GM12892 (cell line): ENCODE measurements at regions not wholly inside any gene's neighbourhood (a gene's known extent, or its start where the extent isn't known, plus 50 kb on each side); places are given as distances from the start of the nearest gene placed in this dataset.

Source experiments
- DNase-seq: peaks from one replicate; pipeline ENCODE4 v3.0.0; 2011; ENCODE audit not compliant: insufficient read length
- FAIRE-seq: peaks from 2 replicates; lab custom pipeline; 2011; peaks lifted over from hg19 to GRCh38; lab: Jason Lieb, UNC
- POLR2A ChIP-seq: IDR thresholded peaks from 2 replicates; pipeline ENCODE4 v1.6.1; 2011; ENCODE audit warnings: low read depth, low read length, control low read depth
- POLR2AphosphoS5 ChIP-seq: IDR thresholded peaks from 2 replicates; pipeline ENCODE4 v1.6.1; 2011; ENCODE audit warnings: low read depth, low read length, control low read depth
- TAF1 ChIP-seq: IDR thresholded peaks from 2 replicates; pipeline ENCODE4 v1.6.1; 2011; ENCODE audit warnings: low read depth, mild to moderate bottlenecking, control low read depth, low read length, borderline replicate concordance

DNA sequence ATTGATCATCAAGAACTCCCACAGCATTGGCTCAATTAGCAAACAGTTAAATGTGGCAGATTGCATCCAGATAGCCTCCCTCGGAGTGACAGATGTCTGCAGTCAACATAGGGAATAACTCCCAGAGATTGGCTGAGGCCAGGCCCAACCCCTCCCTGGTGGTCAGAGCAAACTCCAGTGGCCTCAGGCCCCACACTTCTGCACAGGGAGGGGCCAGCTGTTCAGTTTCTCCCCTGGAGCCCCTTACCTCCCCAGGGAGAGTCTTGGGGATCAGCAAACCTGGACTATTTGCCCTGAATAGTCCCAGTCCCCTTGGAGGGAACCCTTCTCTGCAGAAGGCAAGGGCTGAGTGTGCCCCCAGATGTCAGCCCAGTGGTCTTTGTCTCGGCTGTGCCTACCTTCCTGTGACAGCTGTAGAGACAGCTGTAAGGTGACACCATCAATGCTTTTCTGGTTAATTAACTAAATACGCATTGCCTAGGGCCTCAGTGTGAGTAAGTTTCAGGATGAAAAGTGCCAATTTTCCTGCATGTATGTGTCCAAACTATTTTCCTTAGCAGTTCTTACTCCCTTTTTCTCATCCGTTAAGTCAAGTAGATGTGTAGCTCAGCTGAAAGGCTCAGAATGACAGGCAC is 102.7 kb upstream of the UQCRFS1 start:
- FAIRE-seq (no peak), DNase-seq (no peak)
- TF ChIP-seq TAF1 (no peak), POLR2AphosphoS5 (no peak), POLR2A (no peak)

DNA sequence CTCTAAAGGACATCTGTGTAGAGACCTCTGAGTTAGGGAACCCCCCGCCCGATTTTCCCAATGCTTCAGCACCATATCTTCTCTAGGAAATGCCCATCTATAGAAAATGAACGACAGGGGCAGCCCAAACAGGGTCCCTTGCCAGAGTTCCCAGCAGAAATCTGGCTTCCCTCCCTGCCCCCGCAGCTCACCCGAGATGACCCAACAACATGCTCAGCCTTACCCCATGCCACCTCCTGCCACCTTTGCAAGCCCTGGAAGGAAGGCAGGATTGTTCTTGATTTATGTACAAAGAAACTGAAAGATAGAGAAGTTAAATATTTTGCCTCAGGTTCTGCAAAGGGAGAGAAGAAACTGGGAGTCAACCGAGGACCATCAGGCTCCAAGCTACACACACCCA is 105.6 kb upstream of the UQCRFS1 start:
- FAIRE-seq (no peak), DNase-seq (no peak)
- TF ChIP-seq POLR2A, result no peak
- TF ChIP-seq TAF1, result no peak
- no peak for TF ChIP-seq POLR2AphosphoS5

DNA sequence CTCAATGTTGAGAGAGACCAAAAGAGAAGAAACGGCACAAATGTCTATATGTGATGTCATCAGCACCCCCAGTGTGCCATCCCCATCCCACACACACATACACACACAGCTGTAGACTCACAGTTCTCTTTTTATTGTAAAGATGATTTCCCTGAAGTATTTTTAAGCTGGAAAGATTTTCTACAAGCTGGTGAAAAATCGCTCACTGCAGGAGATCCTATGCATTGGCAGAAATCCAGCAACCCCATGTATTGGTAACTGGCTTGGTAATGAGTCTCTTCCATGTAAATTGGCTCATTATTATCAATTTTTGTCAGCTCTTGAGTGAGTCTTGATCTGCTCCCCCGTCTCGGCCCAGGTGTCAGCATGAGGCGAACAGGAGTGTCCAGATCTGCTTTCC is 107.1 kb upstream of the UQCRFS1 start:
- FAIRE-seq (no peak), DNase-seq (no peak)
- no peak for TF ChIP-seq POLR2A
- TF ChIP-seq TAF1, result no peak
- TF ChIP-seq POLR2AphosphoS5, result no peak

- no peak for FAIRE-seq
Measured at GRCh38 chr19:29320618-29321017, 107.7 kb upstream of the UQCRFS1 start.

GRCh38 chr19:29321116-29321515 is 108.2 kb upstream of the UQCRFS1 start:
- no peak for TF ChIP-seq TAF1
- TF ChIP-seq POLR2AphosphoS5, result no peak
- no peak for TF ChIP-seq POLR2A
- FAIRE-seq (no peak), DNase-seq (no peak)

More at GRCh38 chr19:29320618-29321017, 107.7 kb upstream of the UQCRFS1 start:
- TF ChIP-seq POLR2A, result no peak
- no peak for TF ChIP-seq POLR2AphosphoS5
- no peak for TF ChIP-seq TAF1
- no peak for DNase-seq

DNA sequence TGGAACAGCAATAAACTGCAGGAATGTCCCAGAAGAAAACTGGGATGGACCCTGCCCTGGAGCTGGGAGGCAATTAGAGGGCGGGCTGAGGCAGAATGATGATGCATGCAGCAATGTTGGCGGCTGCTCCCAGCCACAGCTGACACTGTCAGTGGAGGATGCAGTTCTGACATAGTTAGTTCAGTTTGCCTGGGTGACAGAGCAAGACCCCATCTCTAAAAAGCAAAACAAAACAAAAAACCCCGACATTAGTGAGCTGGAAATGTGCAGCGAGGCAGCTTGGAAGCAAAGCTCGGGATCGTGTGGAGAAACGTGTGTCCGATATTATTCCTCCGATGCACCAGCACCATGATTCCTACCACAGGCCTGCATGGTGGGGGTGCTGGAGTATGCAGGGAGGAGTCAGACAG is 110.1 kb upstream of the UQCRFS1 start:
- TF ChIP-seq TAF1 (no peak), POLR2A (no peak), POLR2AphosphoS5 (no peak)
- FAIRE-seq (no peak), DNase-seq (no peak)

GRCh38 chr19:29323440-29324290 is 110.7 kb upstream of the UQCRFS1 start:
- no peak for FAIRE-seq
- DNase-seq, result no peak
- no peak for TF ChIP-seq TAF1
- TF ChIP-seq POLR2A, result no peak
- TF ChIP-seq POLR2AphosphoS5, result no peak

DNA sequence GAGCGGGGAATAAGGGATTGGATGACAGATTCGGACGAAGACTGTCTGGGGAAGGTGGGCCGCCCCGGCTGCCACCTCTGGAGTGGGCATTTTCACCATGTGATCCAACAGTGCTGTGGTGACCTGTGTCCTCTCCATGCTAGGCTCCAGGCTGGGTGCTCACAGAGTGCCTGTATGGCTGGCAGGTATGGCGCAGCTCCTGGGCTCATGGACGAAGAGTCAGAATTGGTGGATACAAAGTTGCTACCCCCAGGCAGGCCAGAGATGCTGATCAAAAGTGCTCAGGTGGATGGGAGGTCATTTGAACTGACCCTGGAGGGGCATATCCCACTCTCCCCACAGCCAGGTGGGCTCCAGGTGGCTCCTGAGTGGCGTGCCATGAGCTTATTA is 111.3 kb upstream of the UQCRFS1 start:
- no peak for TF ChIP-seq TAF1
- no peak for TF ChIP-seq POLR2A
- no peak for TF ChIP-seq POLR2AphosphoS5
- DNase-seq (no peak), FAIRE-seq (no peak)

DNA sequence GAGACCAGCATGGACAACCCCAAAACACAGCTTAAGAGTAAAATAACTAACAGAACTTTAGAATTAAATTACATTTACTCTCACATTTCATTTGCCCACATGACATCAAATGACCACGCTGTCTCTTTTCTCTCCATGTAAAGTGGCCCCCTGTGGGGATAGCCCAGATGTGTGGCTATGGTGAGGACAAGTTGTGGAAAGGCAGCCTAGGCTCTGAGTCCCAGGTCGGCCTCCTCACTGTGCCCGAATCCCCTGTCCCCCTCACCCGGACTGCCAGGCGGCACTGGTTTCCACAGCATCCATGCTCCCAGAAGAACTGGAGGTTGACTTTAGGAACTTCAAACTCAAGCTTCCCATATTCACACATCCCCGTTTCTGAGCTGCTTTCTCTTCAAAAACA is 111.8 kb upstream of the UQCRFS1 start:
- TF ChIP-seq TAF1 (no peak), POLR2AphosphoS5 (no peak), POLR2A (no peak)
- no peak for DNase-seq
- no peak for FAIRE-seq

DNA sequence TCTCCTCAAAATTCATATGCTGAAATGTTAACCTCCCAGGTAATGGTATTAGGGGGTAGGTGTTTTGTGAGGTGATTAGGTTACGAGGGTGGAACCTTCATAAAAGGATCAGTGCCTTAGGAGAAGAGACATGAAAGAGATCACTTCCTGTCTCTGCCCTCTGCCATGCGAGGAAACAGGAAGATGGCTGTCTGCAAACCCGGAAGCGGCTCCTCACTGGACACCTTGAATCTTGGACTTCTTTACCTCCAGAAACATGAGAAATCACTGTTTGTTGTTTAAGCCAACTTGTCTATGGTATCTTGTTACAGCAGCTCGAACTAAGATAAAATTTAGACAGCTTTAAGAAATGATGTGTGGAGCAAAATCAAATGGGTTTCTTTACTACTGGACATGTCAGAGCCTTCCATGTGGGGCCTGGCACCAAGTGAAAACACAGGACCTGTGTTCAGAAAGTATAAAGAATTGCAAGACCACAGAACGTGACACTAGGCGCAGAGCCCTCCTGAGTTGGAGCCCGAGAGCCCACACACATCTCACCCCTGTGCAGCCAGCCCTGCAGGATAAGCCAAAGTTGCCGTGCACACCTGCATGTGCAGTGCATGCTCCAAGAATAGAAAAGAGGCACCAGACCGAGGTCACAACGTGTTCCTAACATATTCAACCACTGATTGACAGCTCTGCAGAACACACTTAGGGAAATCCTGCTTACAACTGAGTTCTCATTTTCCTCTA is 112.5 kb upstream of the UQCRFS1 start:
- TF ChIP-seq POLR2AphosphoS5 (no peak), POLR2A (no peak), TAF1 (no peak)
- no peak for FAIRE-seq

GRCh38 chr19:29326351-29326750 is 113.4 kb upstream of the UQCRFS1 start:
- TF ChIP-seq POLR2A (no peak), POLR2AphosphoS5 (no peak), TAF1 (no peak)
- no peak for FAIRE-seq

More for the DNA sequence above, 112.5 kb upstream of the UQCRFS1 start:
- DNase-seq, result no peak

More at GRCh38 chr19:29326351-29326750, 113.4 kb upstream of the UQCRFS1 start:
- no peak for DNase-seq
